Chondrocyte (in vitro differentiated cells): ENCODE measurements at regions not wholly inside any gene's neighbourhood (a gene's known extent, or its start where the extent isn't known, plus 50 kb on each side); places are given as distances from the start of the nearest gene placed in this dataset.

Experiments used
- DNase-seq: peaks from one replicate; pipeline ENCODE4 v3.0.0; 2021; ENCODE audit warnings: mixed read lengths, low spot score
- H3K27ac Mint-ChIP-seq: one replicate; pipeline ENCODE4 v1.8.0; 2021; ENCODE audit warnings: mild to moderate bottlenecking, moderate library complexity, mixed read lengths; ENCODE audit not compliant: unreplicated experiment
- H3K27me3 Mint-ChIP-seq: 2 replicates; pipeline ENCODE4 v1.8.0; 2021; ENCODE audit warnings: low read depth, mixed read lengths
- H3K36me3 Mint-ChIP-seq: 2 replicates; pipeline ENCODE4 v1.8.0; 2021; ENCODE audit warnings: low read depth, mixed read lengths
- H3K4me1 Mint-ChIP-seq: 2 replicates; pipeline ENCODE4 v1.8.0; 2021; ENCODE audit warnings: low read depth, mild to moderate bottlenecking, mixed read lengths
- H3K4me3 Mint-ChIP-seq: one replicate; pipeline ENCODE4 v1.8.0; 2021; ENCODE audit warnings: mild to moderate bottlenecking, moderate library complexity, mixed read lengths; ENCODE audit not compliant: unreplicated experiment
- H3K9me3 Mint-ChIP-seq: 2 replicates; pipeline ENCODE4 v1.8.0; 2021; ENCODE audit warnings: low read depth, mixed read lengths
- CTCF ChIP-seq: fragments of 200-600 bp; sonication (generic); IDR thresholded peaks from 2 replicates; pipeline ENCODE4 v1.5.0; 2021; ENCODE audit warnings: antibody characterized with exemption, mild to moderate bottlenecking, moderate library complexity

GRCh38 chr7:84379446-84379845 is 184.9 kb upstream of the SEMA3A start:
- H3K27me3 Mint-ChIP-seq: no peaks in the 10 kb centered on the region
- TF ChIP-seq CTCF: no peak
- H3K4me3 Mint-ChIP-seq: no peak overlapping the region
- no peaks in the 10 kb centered on the region for H3K36me3 Mint-ChIP-seq
- no peaks in the 10 kb centered on the region for H3K9me3 Mint-ChIP-seq
- no peak overlapping the region for H3K27ac Mint-ChIP-seq
- H3K4me1 Mint-ChIP-seq: no peaks in the 10 kb centered on the region
- DNase-seq: no peak

GRCh38 chr7:84372712-84373111 is 178.1 kb upstream of the SEMA3A start:
- no peaks in the 10 kb centered on the region for H3K27me3 Mint-ChIP-seq
- no peak for TF ChIP-seq CTCF
- H3K4me1 Mint-ChIP-seq: peaks cover 12% of the 10 kb centered on the region
- no peak overlapping the region for H3K27ac Mint-ChIP-seq
- H3K4me3 Mint-ChIP-seq: no peak overlapping the region
- no peaks in the 10 kb centered on the region for H3K9me3 Mint-ChIP-seq
- DNase-seq: no peak
- peaks cover 1% of the 10 kb centered on the region for H3K36me3 Mint-ChIP-seq

GRCh38 chr7:84372155-84372621 is 177.6 kb upstream of the SEMA3A start:
- H3K4me1 Mint-ChIP-seq: peaks cover 12% of the 10 kb centered on the region
- no peak for TF ChIP-seq CTCF
- DNase-seq: no peak
- no peak overlapping the region for H3K27ac Mint-ChIP-seq
- H3K4me3 Mint-ChIP-seq: no peak overlapping the region
- H3K36me3 Mint-ChIP-seq: peaks cover 1% of the 10 kb centered on the region
- no peaks in the 10 kb centered on the region for H3K9me3 Mint-ChIP-seq
- H3K27me3 Mint-ChIP-seq: no peaks in the 10 kb centered on the region

GRCh38 chr7:84370114-84370513 is 175.5 kb upstream of the SEMA3A start:
- TF ChIP-seq CTCF: no peak
- Mint-ChIP-seq H3K9me3 (no peaks in the 10 kb centered on the region), H3K27me3 (no peaks in the 10 kb centered on the region), H3K4me3 (no peak overlapping the region), H3K27ac (no peak overlapping the region), H3K4me1 (peaks cover 12% of the 10 kb centered on the region), H3K36me3 (peaks cover 1% of the 10 kb centered on the region)
- DNase-seq: no peak

- Mint-ChIP-seq H3K9me3 (no peaks in the 10 kb centered on the region), H3K27me3 (no peaks in the 10 kb centered on the region), H3K4me1 (peaks cover 15% of the 10 kb centered on the region), H3K4me3 (no peak overlapping the region), H3K27ac (no peak overlapping the region), H3K36me3 (no peaks in the 10 kb centered on the region)
- TF ChIP-seq CTCF: no peak
- no peak for DNase-seq
Measured at GRCh38 chr7:84368122-84368521, 173.5 kb upstream of the SEMA3A start.
